Osteoblast (primary cell): ENCODE measurements at regions not wholly inside any gene's neighbourhood (a gene's known extent, or its start where the extent isn't known, plus 50 kb on each side); places are given as distances from the start of the nearest gene placed in this dataset.

Source experiments
- DNase-seq: peaks from one replicate; pipeline ENCODE4 v3.0.0; 2011; ENCODE audit warnings: low spot score, mixed read lengths; ENCODE audit not compliant: insufficient read length; ENCODE audit errors: missing footprints
- H2AFZ ChIP-seq: 2 replicates; pipeline ENCODE4 v1.6.0; 2011; ENCODE audit warnings: mild to moderate bottlenecking, low read length
- H3K27ac ChIP-seq: 2 replicates; pipeline ENCODE4 v1.5.1; 2011; ENCODE audit warnings: mild to moderate bottlenecking, low read depth, low read length, moderate library complexity
- H3K27me3 ChIP-seq: 2 replicates; pipeline ENCODE4 v1.6.0; 2012; ENCODE audit warnings: mild to moderate bottlenecking, control low read depth, inconsistent platforms, low read length, moderate library complexity; ENCODE audit not compliant: insufficient read depth
- H3K36me3 ChIP-seq: 2 replicates; pipeline ENCODE4 v1.5.1; 2011; ENCODE audit warnings: mild to moderate bottlenecking, low read length, control low read depth, moderate library complexity; ENCODE audit not compliant: insufficient read depth
- H3K4me1 ChIP-seq: 2 replicates; pipeline ENCODE4 v1.5.1; 2011; ENCODE audit warnings: mild to moderate bottlenecking, low read length, control low read depth, moderate library complexity; ENCODE audit not compliant: insufficient read depth
- H3K4me2 ChIP-seq: 2 replicates; pipeline ENCODE4 v1.6.0; 2011; ENCODE audit warnings: mild to moderate bottlenecking, low read length; ENCODE audit not compliant: insufficient read depth
- H3K4me3 ChIP-seq: fragments of 200-600 bp; sonication (generic); 3 replicates; pipeline ENCODE4 v1.5.1; 2012; ENCODE audit warnings: mild to moderate bottlenecking, low read length, inconsistent platforms; ENCODE audit not compliant: insufficient read depth
- H3K79me2 ChIP-seq: 2 replicates; pipeline ENCODE4 v1.6.0; 2012; ENCODE audit warnings: mild to moderate bottlenecking, low read length, control low read depth, inconsistent platforms; ENCODE audit not compliant: insufficient read depth
- H3K9me3 ChIP-seq: 2 replicates; pipeline ENCODE4 v1.5.1; 2011; ENCODE audit warnings: low read depth, low read length, control low read depth
- H4K20me1 ChIP-seq: 2 replicates; pipeline ENCODE4 v1.6.0; 2012; ENCODE audit warnings: mild to moderate bottlenecking, low read length, control low read depth; ENCODE audit not compliant: insufficient read depth
- TF ChIP-seq, protein P1 (sequence below): IDR thresholded peaks from 2 replicates; pipeline ENCODE4 v1.5.1; 2011; ENCODE audit warnings: mild to moderate bottlenecking, low read depth, low read length, moderate library complexity; ENCODE audit errors: extremely low read depth

DNA sequence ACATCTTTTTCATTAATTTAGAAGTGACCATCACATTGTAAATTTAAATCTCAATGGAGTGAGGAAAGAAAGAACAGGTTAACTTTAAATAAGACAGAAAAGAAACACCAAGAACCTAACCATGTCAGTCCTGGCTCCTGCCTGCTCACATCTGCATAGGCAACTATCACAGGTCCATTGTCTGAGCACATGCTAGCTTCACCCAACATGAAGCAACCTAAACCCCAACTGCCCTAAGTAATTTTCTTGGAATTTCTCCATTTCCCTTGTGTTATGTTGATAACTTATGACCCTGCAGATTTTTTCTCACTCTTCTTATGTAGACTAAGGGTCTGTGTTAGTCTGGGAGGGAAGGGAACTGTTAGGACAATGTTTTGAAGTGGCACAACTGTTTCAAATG lies 2205.8 kb upstream of the ACO1 start:
- no peak for DNase-seq

DNA sequence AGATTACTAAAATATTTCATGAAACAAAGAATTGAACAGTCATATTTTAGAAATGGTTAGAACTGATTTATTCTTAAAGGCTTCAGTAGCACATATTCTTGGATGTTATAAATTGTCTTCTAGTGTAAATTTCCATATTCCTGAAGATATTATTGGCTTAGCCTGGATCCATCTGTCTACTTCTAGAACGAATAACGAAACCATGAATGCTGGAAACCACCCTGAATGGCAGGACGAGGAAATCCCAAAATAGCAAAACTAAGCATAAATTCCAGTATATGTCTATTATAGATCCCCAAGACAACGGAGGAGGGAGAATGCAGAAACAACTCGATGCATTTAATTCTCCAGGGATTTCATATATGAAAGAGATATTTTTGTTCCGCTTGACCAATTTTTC lies 2191.0 kb upstream of the ACO1 start:
- Histone ChIP-seq H3K79me2 (no peaks in the 10 kb centered on the region), H3K9me3 (peaks cover 1% of the 10 kb centered on the region), H3K27me3 (no peaks in the 10 kb centered on the region), H3K27ac (no peak overlapping the region), H3K4me3 (no peak overlapping the region), H3K4me2 (no peak overlapping the region), H3K36me3 (no peaks in the 10 kb centered on the region), H4K20me1 (no peaks in the 10 kb centered on the region), H2AFZ (no peak overlapping the region), H3K4me1 (no peaks in the 10 kb centered on the region)
- DNase-seq: no peak
- TF ChIP-seq, protein P1, sequence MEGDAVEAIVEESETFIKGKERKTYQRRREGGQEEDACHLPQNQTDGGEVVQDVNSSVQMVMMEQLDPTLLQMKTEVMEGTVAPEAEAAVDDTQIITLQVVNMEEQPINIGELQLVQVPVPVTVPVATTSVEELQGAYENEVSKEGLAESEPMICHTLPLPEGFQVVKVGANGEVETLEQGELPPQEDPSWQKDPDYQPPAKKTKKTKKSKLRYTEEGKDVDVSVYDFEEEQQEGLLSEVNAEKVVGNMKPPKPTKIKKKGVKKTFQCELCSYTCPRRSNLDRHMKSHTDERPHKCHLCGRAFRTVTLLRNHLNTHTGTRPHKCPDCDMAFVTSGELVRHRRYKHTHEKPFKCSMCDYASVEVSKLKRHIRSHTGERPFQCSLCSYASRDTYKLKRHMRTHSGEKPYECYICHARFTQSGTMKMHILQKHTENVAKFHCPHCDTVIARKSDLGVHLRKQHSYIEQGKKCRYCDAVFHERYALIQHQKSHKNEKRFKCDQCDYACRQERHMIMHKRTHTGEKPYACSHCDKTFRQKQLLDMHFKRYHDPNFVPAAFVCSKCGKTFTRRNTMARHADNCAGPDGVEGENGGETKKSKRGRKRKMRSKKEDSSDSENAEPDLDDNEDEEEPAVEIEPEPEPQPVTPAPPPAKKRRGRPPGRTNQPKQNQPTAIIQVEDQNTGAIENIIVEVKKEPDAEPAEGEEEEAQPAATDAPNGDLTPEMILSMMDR: no peak

More for the DNA sequence above, 2205.8 kb upstream of the ACO1 start:
- H3K27ac ChIP-seq: no peak overlapping the region
- TF ChIP-seq, protein P1: no peak
- no peaks in the 10 kb centered on the region for H4K20me1 ChIP-seq
- H3K79me2 ChIP-seq: no peaks in the 10 kb centered on the region
- no peak overlapping the region for H3K4me3 ChIP-seq
- no peak overlapping the region for H2AFZ ChIP-seq
- H3K4me2 ChIP-seq: no peak overlapping the region
- H3K36me3 ChIP-seq: no peaks in the 10 kb centered on the region
- no peaks in the 10 kb centered on the region for H3K4me1 ChIP-seq
- H3K9me3 ChIP-seq: no peaks in the 10 kb centered on the region
- no peaks in the 10 kb centered on the region for H3K27me3 ChIP-seq

DNA sequence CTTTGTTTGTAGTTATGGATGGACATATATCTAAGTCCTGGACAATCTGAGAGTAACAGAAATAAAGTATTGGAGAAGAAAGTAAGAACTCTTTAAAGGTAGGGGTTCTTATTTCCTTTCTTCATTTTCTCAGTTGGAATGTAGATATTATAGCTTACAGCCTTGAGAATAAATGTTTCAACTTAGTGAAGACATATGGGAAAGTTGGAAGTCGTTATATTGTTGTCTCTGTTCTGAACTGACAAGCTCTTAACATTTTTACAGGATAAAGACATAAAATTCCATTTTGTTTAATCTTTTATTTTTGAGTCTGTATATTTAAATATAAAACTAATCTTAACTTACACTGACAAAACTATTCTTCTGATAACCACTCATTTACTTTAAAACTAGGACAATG lies 2187.5 kb upstream of the ACO1 start:
- TF ChIP-seq, protein P1: no peak
- peaks cover 7% of the 10 kb centered on the region for H3K9me3 ChIP-seq
- H4K20me1 ChIP-seq: no peaks in the 10 kb centered on the region
- H3K4me1 ChIP-seq: no peaks in the 10 kb centered on the region
- no peak overlapping the region for H3K27ac ChIP-seq
- H3K27me3 ChIP-seq: no peaks in the 10 kb centered on the region
- H2AFZ ChIP-seq: no peak overlapping the region
- no peak for DNase-seq
- H3K4me2 ChIP-seq: no peak overlapping the region
- H3K4me3 ChIP-seq: no peak overlapping the region
- H3K79me2 ChIP-seq: no peaks in the 10 kb centered on the region
- no peaks in the 10 kb centered on the region for H3K36me3 ChIP-seq

DNA sequence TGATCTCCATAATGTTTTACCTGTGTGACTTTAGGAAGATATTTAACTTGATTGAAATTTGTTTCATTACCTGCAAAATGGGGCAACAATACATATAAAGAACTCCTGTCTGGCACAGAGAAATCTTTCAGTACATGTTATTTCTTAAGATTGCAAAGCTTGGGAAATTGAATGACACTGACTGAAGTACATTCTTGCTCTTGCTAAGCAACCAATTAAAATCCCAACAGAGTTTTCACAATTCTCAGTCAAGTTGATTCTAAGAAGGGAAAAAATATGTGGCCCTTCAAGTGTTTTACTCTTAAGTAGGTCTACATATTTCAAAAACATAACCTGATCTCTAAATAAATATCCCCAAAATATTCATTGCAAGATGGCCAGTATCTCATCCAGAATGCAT lies 2187.0 kb upstream of the ACO1 start:
- TF ChIP-seq, protein P1: no peak
- Histone ChIP-seq H3K79me2 (no peaks in the 10 kb centered on the region), H3K9me3 (peaks cover 7% of the 10 kb centered on the region), H3K4me1 (no peaks in the 10 kb centered on the region), H3K36me3 (no peaks in the 10 kb centered on the region), H3K4me2 (no peak overlapping the region), H4K20me1 (no peaks in the 10 kb centered on the region), H3K27ac (no peak overlapping the region), H3K27me3 (no peaks in the 10 kb centered on the region), H3K4me3 (no peak overlapping the region), H2AFZ (no peak overlapping the region)
- no peak for DNase-seq
